K562 (cell line): ENCODE measurements at regions not wholly inside any gene's neighbourhood (a gene's known extent, or its start where the extent isn't known, plus 50 kb on each side); places are given as distances from the start of the nearest gene placed in this dataset.

Experiments used
- AFF4 ChIP-seq: sonication (generic); formaldehyde crosslinking; IDR thresholded peaks from 2 replicates; pipeline ENCODE4 v1.8.0; 2023; ENCODE audit warnings: mild to moderate bottlenecking, missing genetic modification reagents
- CTCF ChIP-seq, 3 experiments: IDR thresholded peaks in 2 of 3; conservative IDR thresholded peaks in 1 of 3; 2 replicates each; pipeline ENCODE4 v1.5.1; 2011 to 2012; ENCODE audit warnings: low read length in 3 of 3, mild to moderate bottlenecking in 3 of 3, control low read depth in 2 of 3, improper control_type of control experiment in 1 of 3, inconsistent platforms in 1 of 3, low read depth in 1 of 3, mixed read lengths in 1 of 3, moderate library complexity in 1 of 3; ENCODE audit not compliant: insufficient read depth in 2 of 3
- ILF3 ChIP-seq: fragments of 450-650 bp; IDR thresholded peaks from 2 replicates; pipeline ENCODE4 v1.6.1; 2018; ENCODE audit warnings: antibody characterized with exemption, mild to moderate bottlenecking, moderate library complexity, borderline replicate concordance
- JUND ChIP-seq, 2 experiments: IDR thresholded peaks; 2 replicates in 1 of 2; 3 replicates in 1 of 2; pipeline ENCODE4 v1.6.1; 2011; ENCODE audit warnings: borderline replicate concordance in 2 of 2, low read depth in 2 of 2, low read length in 2 of 2, improper control_type of control experiment in 1 of 2, missing biosample characterization in 1 of 2, missing genetic modification characterization in 1 of 2, missing genetic modification reagents in 1 of 2
- RBM25 ChIP-seq: fragments of 200-400 bp; formaldehyde crosslinking; IDR thresholded peaks from 2 replicates; pipeline ENCODE4 v1.6.1; 2018; ENCODE audit warnings: low read length, low read depth, moderate library complexity; ENCODE audit not compliant: severe bottlenecking

GRCh38 chr11:87473174-87473573 lies 435.4 kb downstream of the TMEM135 start:
- TF ChIP-seq RBM25: no peak
- TF ChIP-seq JUND (IDR thresholded peaks at IDR 0.05; ENCODE audit: borderline replicate concordance, low read depth, low read length): no peak
- TF ChIP-seq JUND (tag; IDR thresholded peaks at IDR 0.05; ENCODE audit: borderline replicate concordance, low read depth, low read length): no peak
- no peak for TF ChIP-seq CTCF (IDR thresholded peaks at IDR 0.05 in 2 of 3, conservative IDR thresholded peaks at IDR 0.05 in 1 of 3; ENCODE audit: insufficient read depth in 2 of 3, low read depth in 1 of 3, low read length in 3 of 3)
- TF ChIP-seq ILF3: no peak
- TF ChIP-seq AFF4: no peak
